Fibroblast of peridontal ligament (primary cell): ENCODE measurements at regions not wholly inside any gene's neighbourhood (a gene's known extent, or its start where the extent isn't known, plus 50 kb on each side); places are given as distances from the start of the nearest gene placed in this dataset.
A peak's percentile ranks its signal among the peaks of the same experiment; 100 is the strongest.

Experiments
- DNase-seq: peaks from one replicate; pipeline ENCODE4 v3.0.0-alpha.2; 2010; ENCODE audit errors: extremely low read depth

DNA sequence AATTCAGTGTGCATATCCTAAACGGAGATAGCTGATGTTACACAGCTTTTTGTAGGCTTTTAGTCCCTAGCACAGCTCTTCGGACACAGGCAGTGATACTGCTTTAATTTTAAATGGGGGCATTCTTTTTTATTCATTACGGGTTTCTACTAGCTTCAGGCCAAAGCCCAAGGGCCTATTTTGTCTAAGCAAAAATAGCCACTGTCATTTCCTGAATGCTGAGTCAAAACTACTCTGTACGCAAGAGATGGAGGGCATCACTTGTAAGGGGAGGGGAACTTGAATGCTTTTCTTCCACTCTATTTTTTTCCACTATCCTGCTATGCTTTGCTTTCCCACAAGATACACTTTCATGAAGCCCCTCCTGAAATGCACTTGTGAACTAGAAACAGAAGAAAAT, 360.7 kb downstream of the PMP22 start:
- DNase-seq, result peak; percentile 55

DNA sequence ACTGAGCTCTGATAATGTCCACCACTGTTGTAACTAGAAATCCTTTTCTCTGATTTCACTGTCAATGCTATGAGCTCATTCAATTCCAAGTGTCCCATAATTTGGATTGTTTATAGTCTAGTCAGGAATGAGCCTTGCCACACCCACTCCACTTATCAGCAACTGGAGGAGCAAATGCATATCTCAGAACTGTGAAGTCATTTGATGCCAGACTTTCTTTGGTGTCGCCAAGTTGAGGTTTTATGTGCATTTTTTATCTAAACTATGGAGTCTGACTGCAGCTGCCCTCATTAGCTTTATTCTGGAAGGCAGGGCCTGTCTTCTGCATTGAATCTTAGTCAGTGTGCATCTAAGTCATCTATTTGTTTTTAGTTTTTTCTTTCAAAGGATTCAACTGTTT, 361.3 kb downstream of the PMP22 start:
- peak; percentile 61 for DNase-seq

DNA sequence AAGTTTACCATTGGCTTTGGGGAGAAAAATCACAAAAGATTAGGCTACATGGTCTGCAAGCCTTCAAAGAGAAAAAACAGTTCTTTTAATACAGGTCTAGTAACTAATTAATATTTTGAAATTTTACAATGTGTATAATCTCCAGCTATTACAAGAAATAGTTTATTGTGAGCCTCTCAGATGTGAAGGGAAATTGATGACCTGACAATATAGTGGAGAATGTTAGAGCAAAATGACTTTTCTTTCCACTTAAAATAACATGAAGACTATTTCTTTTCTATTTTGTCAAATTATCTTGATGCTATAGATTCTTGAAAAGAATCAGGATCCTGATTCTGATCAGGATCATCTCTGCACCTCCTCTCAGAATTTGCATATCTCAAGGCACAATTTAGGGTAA, 362.3 kb downstream of the PMP22 start:
- no peak for DNase-seq

DNA sequence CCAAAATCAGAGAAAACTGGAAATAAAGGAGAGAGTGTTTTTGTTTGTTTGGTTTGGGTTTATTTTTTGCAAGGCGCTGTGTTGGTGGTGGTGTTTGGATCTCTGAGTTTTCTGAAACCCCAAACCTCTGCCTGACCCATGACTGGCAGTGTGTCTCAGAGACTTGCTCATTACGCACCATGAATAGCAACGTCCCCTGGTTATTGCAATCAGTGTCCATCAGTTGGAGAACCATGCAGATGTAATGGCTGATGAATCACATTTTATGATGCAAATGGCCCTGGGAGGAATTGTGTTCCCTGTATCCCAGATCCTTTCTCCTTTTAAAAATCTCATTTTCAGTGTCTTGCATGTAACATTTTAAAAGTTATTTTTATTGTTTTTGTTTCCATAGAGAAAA, 362.8 kb downstream of the PMP22 start:
- peak; percentile 14 for DNase-seq

DNA sequence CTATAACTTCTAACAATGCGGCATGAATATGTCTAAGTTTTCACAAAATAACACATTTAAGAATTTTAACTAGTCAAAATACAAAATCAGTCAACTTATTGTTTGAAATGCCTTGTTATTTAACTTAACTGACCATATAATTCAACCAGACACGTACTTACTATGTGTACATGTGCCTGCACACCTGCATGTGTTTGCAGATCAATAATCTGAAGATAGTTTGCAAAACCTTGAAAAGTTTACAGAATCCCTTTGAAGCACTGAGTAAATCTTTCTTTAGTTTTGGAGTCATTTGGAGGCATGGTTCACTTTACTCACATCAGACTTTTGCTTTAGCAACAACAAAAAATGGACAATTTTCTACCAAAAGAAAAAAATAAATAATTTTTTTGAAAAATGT, 363.8 kb downstream of the PMP22 start:
- no peak for DNase-seq

DNA sequence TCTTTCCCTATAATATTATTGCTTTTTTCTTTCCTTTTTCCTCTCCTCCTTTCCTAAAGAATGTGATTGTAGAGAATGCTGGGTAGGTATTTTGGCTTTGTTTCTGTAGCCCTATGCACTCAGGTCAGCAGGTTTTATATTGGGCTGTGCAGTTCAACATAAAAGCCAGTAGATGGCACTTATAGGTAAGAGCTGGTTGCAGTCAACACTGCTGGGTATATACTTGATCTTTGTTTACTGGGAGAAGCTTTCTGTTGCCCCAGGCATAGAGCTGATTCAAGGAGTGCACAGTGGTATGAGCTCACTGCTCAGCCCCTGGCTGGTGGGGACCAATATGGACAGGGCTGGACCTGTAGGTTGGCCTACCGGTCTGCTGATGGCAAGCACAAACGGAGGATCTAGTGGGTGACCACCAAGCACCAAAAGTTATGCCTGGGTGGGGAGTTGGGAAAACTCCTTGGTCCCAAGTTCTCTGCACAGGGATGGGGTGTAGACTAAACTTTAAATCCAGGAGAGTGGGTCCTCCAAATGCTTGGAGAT, 378.9 kb downstream of the PMP22 start:
- peak; percentile 18 for DNase-seq

DNA sequence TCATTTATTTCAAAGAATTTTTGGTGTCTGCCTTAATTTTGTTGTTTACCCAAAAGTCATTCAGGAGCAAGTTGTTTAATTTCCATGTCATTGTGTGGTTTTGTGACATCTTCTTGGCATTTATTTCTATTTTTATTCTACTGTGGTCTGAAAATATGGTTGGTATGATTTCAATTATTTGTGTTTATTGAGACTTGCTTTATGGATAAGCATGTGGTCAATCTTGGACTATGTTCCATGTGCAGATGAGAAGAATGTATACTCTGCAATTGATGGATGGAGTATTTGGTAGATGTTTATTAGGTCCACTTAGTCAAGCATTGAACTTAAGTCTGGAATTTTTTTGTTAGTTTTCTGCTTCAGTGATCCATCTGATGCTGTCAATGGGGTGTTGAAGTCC, 383.0 kb downstream of the PMP22 start:
- peak; percentile 80 for DNase-seq

DNA sequence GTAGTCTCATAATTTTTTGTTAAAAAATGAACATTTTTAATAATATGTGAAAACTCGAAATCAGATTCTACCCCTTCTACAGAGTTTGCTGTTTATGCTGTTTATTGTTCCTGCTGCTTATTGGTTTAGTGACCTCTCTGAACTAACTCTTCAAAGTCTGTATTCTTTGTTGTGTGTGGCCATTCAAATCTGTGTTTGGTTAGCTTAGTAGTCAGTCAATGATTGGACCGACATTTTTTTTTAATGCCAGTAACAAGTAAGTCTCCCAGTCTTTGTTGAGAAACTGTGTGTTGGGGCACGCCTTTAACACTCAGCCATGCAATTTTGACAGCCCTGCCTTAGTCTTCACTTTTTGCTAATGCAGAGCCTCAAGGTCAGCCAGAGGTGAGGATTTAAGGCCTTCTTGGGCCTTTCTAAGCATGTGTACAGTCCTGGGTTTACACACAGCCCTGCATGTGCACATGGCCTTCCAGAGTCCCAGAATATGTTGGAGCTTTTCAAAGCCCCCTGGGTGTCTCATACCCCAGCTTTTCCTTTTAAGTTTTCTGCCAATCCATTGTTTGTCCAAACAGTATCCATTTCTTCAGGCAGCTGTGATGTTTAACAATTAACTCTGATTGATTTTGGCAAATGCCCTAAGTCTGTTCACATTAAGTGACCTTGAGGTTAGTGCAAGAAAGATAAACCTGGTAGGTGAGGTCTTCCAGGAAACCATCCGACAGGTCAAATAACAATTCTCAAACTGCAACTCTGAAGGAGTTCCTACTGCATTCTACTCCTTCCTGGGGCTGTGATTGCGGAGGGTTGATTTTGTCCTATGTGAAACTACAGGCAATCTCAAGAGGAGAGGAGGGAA, 389.3 kb downstream of the PMP22 start:
- no peak for DNase-seq

DNA sequence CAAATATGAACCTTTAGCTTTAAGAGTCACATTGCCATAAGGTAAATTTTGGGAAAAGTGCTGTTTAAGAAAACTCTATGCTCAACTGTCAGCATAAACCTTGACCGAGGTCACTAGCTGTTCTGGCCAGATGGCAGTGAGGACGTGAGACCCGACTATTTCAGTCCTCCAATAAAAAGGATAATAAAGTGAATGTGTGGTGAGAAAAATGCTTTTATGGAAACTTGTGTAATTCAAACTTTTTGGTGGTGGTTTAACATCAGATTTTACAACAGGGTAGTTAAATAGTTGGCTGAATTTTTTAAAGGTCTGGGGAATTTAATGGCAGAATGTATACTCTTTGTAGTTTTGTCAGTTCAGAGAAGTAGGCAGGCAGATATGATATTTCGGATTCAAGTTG, 391.1 kb downstream of the PMP22 start:
- no peak for DNase-seq

DNA sequence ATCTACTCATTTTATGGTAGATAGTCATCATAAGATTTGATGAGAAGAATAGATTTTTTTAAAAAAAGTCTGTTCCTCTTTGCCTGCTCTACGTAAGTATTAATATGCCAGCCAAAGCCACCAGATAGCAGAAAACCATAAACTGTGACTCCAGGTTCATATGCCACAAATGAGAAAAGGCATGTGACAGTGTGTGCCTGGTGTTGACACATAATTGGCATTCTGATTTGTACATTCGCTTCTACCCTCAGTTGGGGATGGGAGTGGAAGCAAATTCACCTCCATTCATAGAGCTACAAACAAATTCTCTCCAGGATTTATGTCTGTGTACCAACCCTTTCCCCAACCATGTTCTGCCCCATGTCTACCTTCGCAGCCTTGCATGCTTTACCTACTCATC, 391.6 kb downstream of the PMP22 start:
- DNase-seq, result no peak

DNA sequence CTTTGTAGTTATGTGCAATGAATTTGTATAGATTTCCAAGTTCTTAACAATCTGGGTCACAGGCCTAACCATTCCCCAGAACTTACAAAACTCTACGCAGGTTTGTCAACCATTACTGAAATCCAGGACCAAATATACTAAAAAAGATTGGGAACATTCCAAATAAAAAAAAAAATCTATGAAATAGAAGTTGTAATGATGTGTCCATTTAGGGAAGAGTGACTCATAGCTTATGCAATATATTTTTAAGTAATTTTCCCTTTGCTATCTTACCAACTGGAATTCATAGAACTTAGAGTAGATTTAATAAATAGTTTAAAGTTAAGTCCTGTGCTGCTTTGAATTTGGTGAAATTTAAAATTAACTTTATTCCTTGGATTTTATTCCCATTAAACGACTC, 393.2 kb downstream of the PMP22 start:
- DNase-seq, result peak; percentile 69

DNA sequence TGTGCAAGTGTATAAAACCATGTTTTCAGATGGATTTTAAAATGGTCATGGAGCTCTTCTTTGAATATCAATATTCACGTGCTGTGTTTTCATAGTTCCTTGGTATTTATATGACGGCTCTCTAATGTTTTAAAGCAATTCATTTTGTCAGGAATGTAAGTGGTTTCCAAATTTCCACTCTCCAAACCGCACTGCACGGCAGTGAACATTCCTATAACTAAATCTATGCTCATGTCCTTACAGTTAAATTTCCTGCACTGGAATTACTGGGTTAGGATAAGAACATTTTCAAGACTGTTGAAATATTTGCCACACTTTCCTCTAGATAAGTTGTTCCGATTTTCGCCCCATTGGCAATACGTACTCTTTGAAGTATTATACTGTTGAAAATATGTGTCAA, 398.9 kb downstream of the PMP22 start:
- DNase-seq, result peak; percentile 46

DNA sequence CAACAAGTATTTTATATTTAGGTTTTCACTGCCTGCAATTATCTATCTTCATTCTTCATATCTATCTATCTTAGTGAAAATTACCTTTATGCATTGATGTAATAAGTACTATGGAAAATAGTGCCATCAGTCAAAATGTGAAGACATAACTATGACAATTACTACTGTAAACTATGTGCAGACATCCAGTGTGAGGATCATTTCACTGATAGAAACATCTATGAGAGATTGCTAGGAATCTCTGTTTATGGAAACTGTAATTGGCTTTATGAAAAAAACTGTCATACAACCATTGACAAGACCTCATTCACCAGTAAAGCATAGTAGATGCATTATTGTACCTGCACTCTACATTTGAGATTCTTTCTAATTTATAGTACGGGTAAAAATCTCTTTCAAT, 401.0 kb downstream of the PMP22 start:
- DNase-seq, result no peak

DNA sequence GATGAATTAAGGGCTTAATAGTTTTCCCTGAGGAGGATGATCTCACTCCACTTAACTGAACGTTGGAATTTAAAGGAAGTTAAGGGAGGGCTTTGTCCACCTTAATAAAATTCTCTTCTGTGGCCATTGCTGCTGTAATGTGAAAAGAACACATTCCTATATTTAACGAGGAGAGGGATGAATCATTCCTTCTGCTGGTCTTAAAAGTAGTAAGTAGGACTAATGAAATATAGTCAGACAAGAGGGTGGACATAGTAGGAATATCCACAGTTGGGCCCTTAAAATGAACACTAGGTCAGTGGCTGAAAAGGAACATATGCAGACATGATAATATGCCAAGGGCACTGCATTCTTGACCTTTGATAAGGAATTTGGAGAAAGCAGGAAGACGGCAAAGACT, 405.6 kb downstream of the PMP22 start:
- peak; percentile 17 for DNase-seq

DNA sequence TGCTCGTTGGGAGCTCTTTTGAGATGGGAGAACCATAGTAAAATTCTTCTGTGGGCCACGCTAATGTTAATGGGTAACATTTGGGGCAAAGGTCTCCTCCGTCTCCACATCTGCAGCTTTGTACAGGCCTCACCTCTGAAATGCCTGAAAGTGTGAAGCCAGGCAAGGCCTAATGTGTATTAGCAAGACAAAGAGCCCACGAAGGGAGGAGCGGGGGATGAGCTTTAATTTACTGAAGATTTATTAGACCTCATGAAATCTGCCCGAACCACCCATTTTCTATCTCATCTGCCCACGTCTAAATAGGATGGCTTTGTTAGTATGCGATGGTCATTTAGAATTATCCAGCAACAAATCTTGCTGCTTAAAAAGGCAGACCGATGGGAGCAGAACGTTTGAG, 408.9 kb downstream of the PMP22 start:
- DNase-seq, result no peak

DNA sequence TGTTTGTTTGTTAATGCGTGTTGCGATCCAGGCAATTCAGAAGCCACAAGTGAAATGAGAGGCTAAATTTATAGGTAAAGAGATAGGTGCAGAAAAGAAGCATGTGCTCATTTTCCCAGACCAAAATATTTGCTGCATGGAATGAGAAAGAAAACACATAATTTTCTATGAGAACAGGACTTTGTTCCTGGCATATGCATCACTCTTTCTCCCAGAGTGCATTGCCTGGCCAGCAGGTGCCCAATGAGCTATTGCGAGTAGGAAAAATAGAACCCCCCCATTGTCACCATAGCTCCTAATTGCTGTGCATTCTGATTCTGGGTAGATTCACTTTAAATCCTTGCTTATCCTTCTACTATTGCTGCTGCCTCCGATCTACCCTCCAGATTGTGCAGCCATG, 410.4 kb downstream of the PMP22 start:
- no peak for DNase-seq

DNA sequence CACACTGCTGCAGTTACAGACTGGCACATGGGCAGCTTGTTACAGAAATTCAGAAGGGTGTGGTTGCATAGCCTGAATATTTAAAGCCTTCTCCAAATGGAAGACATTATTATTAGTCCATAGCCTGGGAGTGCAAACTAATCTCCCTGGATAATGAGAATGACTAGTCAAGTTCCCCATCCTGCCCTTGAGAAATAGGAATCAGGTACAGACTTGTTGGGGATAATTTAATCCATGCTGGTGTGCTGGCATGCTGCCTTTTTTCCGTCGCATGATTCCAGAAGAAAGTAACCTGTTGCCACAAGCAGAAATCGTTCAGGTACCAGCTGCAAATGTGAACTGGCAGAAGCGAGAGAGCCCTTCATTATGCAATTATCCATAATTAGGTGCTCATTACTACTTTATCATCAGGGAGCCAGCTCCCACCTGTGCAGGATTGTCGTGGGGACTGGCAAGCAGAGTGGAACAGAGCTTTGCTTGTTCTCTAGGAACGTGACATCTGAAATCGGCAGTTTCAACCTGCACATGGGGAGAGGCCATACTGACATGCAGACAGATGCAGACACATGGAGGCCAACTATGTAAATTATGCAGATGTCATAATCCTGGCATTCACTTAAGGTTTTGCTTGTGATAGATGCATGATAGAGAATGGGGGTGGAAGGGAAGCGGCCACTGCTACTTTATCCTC, 419.4 kb downstream of the PMP22 start:
- peak; percentile 37 for DNase-seq

DNA sequence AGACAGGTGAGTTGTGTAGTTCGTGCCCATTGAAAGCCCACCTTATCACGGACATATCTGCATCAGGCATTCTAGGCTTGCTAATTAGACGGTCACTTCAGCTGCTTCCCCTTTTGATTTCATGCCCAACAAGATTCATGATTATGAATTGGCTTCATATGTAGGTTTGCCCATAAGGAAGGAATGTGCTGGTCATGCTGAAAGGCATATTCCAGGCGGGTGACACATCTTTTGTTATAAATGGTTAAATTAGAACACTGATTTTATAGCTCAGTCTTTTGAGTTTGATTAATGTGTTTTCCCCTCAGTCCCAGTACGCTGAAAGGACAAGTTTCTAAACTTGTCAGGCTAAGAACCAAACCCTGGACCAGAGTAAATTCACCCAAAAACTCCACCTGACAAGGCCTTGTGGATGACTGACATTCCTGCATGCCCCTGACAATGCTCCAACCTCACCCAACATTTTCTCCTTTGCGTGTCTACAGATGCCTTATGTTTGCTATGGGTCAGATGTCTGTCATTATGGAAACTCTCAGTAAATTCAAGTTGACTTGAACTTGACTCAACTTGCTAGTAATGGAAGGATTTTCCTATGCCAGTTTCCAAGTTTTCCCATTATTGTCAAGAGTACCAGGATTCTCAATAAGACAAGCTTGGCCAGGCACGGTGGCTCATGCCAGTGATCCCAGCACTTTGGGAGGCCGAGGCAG, 421.9 kb downstream of the PMP22 start:
- peak; percentile 10 for DNase-seq

DNA sequence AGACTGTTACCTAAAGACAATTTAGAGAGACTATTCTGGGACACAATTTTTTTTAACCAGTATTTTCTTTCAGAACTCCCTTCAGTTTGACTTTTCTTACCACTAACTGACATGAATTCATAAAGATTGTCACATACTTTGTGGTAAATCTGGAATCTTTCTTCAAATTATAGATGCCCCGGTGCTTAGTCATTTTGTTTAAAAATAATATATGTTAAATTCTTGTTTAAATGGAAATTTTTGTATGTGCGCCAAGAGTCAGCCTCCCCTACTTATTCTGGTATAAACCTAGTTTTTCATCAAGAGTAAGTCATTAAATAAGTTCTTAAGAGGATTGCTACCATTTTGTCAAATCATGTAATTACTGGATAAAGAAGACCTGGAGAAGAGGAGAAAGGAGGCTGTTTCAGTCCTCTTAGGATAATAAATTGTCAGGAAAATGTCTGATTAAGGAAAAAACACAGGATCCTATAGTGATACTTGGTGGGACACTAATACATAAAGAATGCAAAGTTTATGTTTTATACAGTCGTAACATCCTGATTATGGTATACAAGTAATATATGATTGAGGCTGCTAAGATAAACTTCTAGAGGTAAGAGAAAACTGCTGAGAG, 424.4 kb downstream of the PMP22 start:
- DNase-seq, result peak; percentile 79

DNA sequence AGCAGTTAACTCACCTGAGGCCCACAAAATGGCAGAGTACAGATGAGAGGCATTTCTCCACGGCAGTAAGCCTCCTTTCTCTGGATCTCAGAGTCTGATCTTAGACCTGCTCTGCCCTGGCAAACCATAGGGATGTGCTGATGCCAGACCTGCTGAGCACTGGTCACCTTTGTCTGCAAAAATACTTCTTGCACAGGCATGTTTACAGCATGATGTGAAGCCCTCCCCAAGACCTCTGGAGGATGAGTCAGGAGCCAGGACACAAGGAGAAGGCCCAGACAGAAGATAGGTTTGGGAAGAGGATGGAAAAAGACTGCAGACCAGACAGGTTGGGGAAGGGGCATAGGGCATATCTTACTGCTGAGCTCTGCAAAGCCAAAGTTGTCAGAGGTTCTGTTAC, 426.6 kb downstream of the PMP22 start:
- no peak for DNase-seq

DNA sequence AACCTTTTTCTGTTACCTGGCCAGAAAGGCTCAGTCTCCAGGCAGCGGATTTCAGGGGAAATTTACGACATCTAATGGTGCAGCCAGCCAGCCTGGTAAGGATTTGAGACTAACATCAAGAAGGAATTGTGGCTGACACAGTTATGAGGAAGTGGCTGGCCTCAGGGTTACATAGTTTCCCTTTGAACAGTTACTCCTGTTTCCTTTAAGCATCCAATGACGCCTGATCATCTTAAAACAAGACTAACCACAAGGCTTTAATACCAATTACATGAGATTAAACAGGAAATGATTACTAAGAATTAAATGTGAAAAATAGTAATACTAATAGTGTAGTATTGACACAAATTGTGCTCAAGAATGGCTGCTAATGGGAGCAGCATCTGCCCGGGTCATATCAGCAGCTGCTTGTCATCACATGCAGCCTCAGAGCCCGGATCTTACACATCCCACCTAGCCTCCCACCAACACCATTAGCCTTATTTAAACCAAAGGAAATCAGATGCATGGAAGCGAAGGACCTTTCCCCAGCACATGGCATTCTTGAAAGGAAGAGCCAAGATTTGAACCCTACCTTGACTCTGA, 431.8 kb downstream of the PMP22 start:
- peak; percentile 67 for DNase-seq

DNA sequence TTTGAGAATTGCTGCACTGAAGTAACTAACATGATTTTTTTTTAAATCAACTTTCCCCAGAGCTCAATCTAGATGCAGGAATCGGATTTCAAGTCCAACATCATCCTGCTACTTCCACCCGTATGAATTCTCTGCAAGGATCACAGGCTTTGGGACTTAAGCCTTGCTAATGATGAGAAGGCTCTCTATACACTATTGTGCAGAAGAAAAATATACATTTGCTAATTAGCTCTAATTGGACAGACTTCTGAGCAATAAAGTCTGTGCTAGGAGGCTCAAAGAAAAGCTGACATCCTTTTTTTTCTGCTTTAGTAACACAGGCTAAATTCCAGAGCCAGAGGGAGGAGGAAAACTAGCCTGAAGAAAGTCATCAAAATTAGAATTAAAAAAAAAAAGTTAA, 433.6 kb downstream of the PMP22 start:
- peak; percentile 27 for DNase-seq
